HepG2 (cell line): ENCODE measurements at regions not wholly inside any gene's neighbourhood (a gene's known extent, or its start where the extent isn't known, plus 50 kb on each side); places are given as distances from the start of the nearest gene placed in this dataset.

ENCODE experiments used
- BRCA1 ChIP-seq: sonication (generic); formaldehyde crosslinking; IDR thresholded peaks from 2 replicates; pipeline ENCODE4 v1.4.0; 2020; ENCODE audit warnings: missing genetic modification reagents
- CHD4 ChIP-seq: fragments of 200-600 bp; sonication (generic); IDR thresholded peaks from 2 replicates; pipeline ENCODE4 v1.7.0; 2017; ENCODE audit warnings: mild to moderate bottlenecking, low read length, borderline replicate concordance
- EP300 ChIP-seq, 3 experiments: sonication (generic) in 1 of 3; formaldehyde crosslinking in 1 of 3; IDR thresholded peaks; 2 replicates each; pipeline versions ENCODE4 v1.5.1 to v1.6.1; 2011 to 2020; ENCODE audit warnings: low read depth in 2 of 3, low read length in 2 of 3, borderline replicate concordance in 1 of 3, improper control_type of control experiment in 1 of 3, mild to moderate bottlenecking in 1 of 3, missing genetic modification reagents in 1 of 3, moderate library complexity in 1 of 3
- HOXA5 ChIP-seq: sonication (generic); formaldehyde crosslinking; IDR thresholded peaks from 2 replicates; pipeline ENCODE4 v1.4.0; 2020; ENCODE audit warnings: missing genetic modification reagents
- IRF1 ChIP-seq: sonication (generic); formaldehyde crosslinking; IDR thresholded peaks from 2 replicates; pipeline ENCODE4 v1.4.0; 2020; ENCODE audit warnings: low read depth, mild to moderate bottlenecking, missing genetic modification reagents
- IRF9 ChIP-seq: sonication (generic); formaldehyde crosslinking; IDR thresholded peaks from 2 replicates; pipeline ENCODE4 v1.8.0; 2022; ENCODE audit warnings: missing genetic modification reagents, mild to moderate bottlenecking, borderline replicate concordance
- MTA1 ChIP-seq: sonication (generic); formaldehyde crosslinking; IDR thresholded peaks from 2 replicates; pipeline ENCODE4 v1.4.0; 2020; ENCODE audit warnings: missing genetic modification reagents, mild to moderate bottlenecking, borderline replicate concordance
- NFYC ChIP-seq: IDR thresholded peaks from 2 replicates; pipeline ENCODE4 v1.6.1; 2016; ENCODE audit warnings: missing genetic modification reagents, missing compliant biosample characterization
- SOX6 ChIP-seq, 2 experiments: fragments of 450-650 bp in 1 of 2; sonication (generic) in 1 of 2; formaldehyde crosslinking in 1 of 2; IDR thresholded peaks; 2 replicates each; pipeline versions ENCODE4 v1.4.0 to v1.6.1; 2017 to 2020; ENCODE audit warnings: antibody characterized with exemption in 1 of 2, mild to moderate bottlenecking in 1 of 2, missing genetic modification reagents in 1 of 2
- SP2 ChIP-seq: sonication (generic); formaldehyde crosslinking; IDR thresholded peaks from 2 replicates; pipeline ENCODE4 v1.5.1; 2020; ENCODE audit warnings: mild to moderate bottlenecking, missing genetic modification reagents
- TAF1 ChIP-seq: sonication (generic); formaldehyde crosslinking; IDR thresholded peaks from 2 replicates; pipeline ENCODE4 v1.4.0; 2020; ENCODE audit warnings: missing genetic modification reagents
- TAF15 ChIP-seq: fragments of 200-400 bp; formaldehyde crosslinking; IDR thresholded peaks from one replicate; pipeline ENCODE4 v1.6.1; 2018; ENCODE audit warnings: mild to moderate bottlenecking, low read depth, low read length; ENCODE audit not compliant: poor library complexity, severe bottlenecking
- ZEB1 ChIP-seq: IDR thresholded peaks from 2 replicates; pipeline ENCODE4 v1.6.1; 2012; ENCODE audit warnings: mild to moderate bottlenecking, low read depth, inconsistent platforms; ENCODE audit not compliant: insufficient replicate concordance
- ZFP41 ChIP-seq: sonication (generic); formaldehyde crosslinking; IDR thresholded peaks from 2 replicates; pipeline ENCODE4 v1.4.0; 2020; ENCODE audit warnings: mild to moderate bottlenecking, missing genetic modification reagents, borderline replicate concordance
- ZFYVE20 ChIP-seq: sonication (generic); formaldehyde crosslinking; IDR thresholded peaks from 2 replicates; pipeline ENCODE4 v1.8.0; 2023; ENCODE audit warnings: low read depth, mild to moderate bottlenecking, moderate library complexity, missing genetic modification reagents, borderline replicate concordance
- ZNF142 ChIP-seq: sonication (generic); formaldehyde crosslinking; IDR thresholded peaks from 2 replicates; pipeline ENCODE4 v1.4.0; 2020; ENCODE audit warnings: missing genetic modification reagents
- ZNF235 ChIP-seq: sonication (generic); formaldehyde crosslinking; IDR thresholded peaks from 2 replicates; pipeline ENCODE4 v1.8.1; 2023; ENCODE audit warnings: mild to moderate bottlenecking, missing genetic modification reagents, borderline replicate concordance
- ZNF335 ChIP-seq: sonication (generic); formaldehyde crosslinking; IDR thresholded peaks from 2 replicates; pipeline ENCODE4 v1.4.0; 2020; ENCODE audit warnings: missing genetic modification reagents
- ZNF354B ChIP-seq: sonication (generic); formaldehyde crosslinking; IDR thresholded peaks from 2 replicates; pipeline ENCODE4 v1.8.0; 2022; ENCODE audit warnings: mild to moderate bottlenecking, missing genetic modification reagents

- TF ChIP-seq TAF15 = no peak
- no peak for TF ChIP-seq NFYC (CRISPR knock-in tag)
- no peak for TF ChIP-seq ZNF354B (CRISPR knock-in tag)
- TF ChIP-seq ZEB1 = no peak
- TF ChIP-seq TAF1 (CRISPR knock-in tag) = no peak
- no peak for TF ChIP-seq HOXA5 (CRISPR knock-in tag)
- no peak for TF ChIP-seq MTA1 (CRISPR knock-in tag)
- no peak for TF ChIP-seq IRF1 (CRISPR knock-in tag)
- no peak for TF ChIP-seq BRCA1 (CRISPR knock-in tag)
- no peak for TF ChIP-seq SOX6 (IDR thresholded peaks at IDR 0.05)
- peak; percentile 25; the same call in 1 of the 2 replicates for TF ChIP-seq SOX6 (CRISPR knock-in tag; IDR thresholded peaks at IDR 0.05)
- no peak for TF ChIP-seq ZNF142
- no peak for TF ChIP-seq IRF9 (CRISPR knock-in tag)
- no peak for TF ChIP-seq CHD4
- TF ChIP-seq ZFYVE20 = no peak
- no peak for TF ChIP-seq ZNF335 (CRISPR knock-in tag)
- TF ChIP-seq ZFP41 = no peak
- TF ChIP-seq SP2 (CRISPR knock-in tag) = no peak
- TF ChIP-seq ZNF235 = no peak
- peak in 1 of 2 experiments; percentile 39; a peak in 1 of 4 replicates for TF ChIP-seq EP300 (IDR thresholded peaks at IDR 0.05; ENCODE audit: low read depth in 2 of 2, low read length in 2 of 2)
- TF ChIP-seq EP300 (CRISPR knock-in tag; IDR thresholded peaks at IDR 0.05; ENCODE audit: borderline replicate concordance) = no peak
Measured at GRCh38 chr7:130919316-130920103, 185.5 kb upstream of the KLF14 start (continued).
